ENCODE measurements at regions not wholly inside any gene's neighbourhood (a gene's known extent, or its start where the extent isn't known, plus 50 kb on each side); places are given as distances from the start of the nearest gene placed in this dataset.
A peak's percentile ranks its signal among the peaks of the same experiment; 100 is the strongest.

- CTCF ChIA-PET: interaction anchor here (0.9 kb wide), 1 partner anchor 240 kb away, joined by 3 read pairs; no protein-coding TSS in a partner anchor
Observed at GRCh38 chr13:23510979-23511735, 59.1 kb upstream of the TNFRSF19 start.

More at GRCh38 chr13:23510979-23511735, 59.1 kb upstream of the TNFRSF19 start:
- FAIRE-seq (peak; percentile 38), DNase-seq (ENCODE audit: low read depth, low spot score) (peak; percentile 18)
- no peaks in the 10 kb centered on the region for H3K9me3 ChIP-seq (replicated peaks; ENCODE audit: control insufficient read depth, insufficient read depth, low read length)
- H3K4me3 ChIP-seq (replicated peaks in 1 of 3; ENCODE audit: insufficient read depth in 1 of 3, low read depth in 1 of 3, low read length in 3 of 3): no peak overlapping the region
- no TSS peak for BruUV-seq (replicated peaks)
- TF ChIP-seq POLR2AphosphoS5 (IDR thresholded peaks at IDR 0.05; ENCODE audit: insufficient read depth, low read depth, low read length) (no peak), FOS (IDR thresholded peaks at IDR 0.05; ENCODE audit: borderline replicate concordance, insufficient read depth, low read length) (no peak), POLR2A (IDR thresholded peaks at IDR 0.05; ENCODE audit: low read depth, low read length) (no peak), MYC (IDR thresholded peaks at IDR 0.05; ENCODE audit: low read depth, low read length) (no peak), JUN (IDR thresholded peaks at IDR 0.05; ENCODE audit: borderline replicate concordance, insufficient read depth, insufficient read length, low read depth) (no peak), CTCF (IDR thresholded peaks at IDR 0.05; ENCODE audit: extremely low read depth in 1 of 2, insufficient read depth in 1 of 2, low read depth in 1 of 2, low read length in 2 of 2) (no peak), EZH2 (IDR thresholded peaks at IDR 0.05; ENCODE audit: borderline replicate concordance, low read depth, low read length, severe bottlenecking) (no peak), GATA2 (IDR thresholded peaks at IDR 0.05; ENCODE audit: insufficient read depth, insufficient read length, low read depth, low read length) (no peak)
- TF ChIP-seq, protein P1, sequence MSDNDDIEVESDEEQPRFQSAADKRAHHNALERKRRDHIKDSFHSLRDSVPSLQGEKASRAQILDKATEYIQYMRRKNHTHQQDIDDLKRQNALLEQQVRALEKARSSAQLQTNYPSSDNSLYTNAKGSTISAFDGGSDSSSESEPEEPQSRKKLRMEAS (IDR thresholded peaks at IDR 0.05; ENCODE audit: insufficient read depth, insufficient read length): no peak
- H2AFZ ChIP-seq (ENCODE audit: low read depth, low read length): no peak overlapping the region
- H3K36me3 ChIP-seq (ENCODE audit: control insufficient read depth in 2 of 2, extremely low read depth in 1 of 2, insufficient read depth in 2 of 2, low read length in 2 of 2): no peaks in the 10 kb centered on the region
- peaks cover 3% of the 10 kb centered on the region in 2 experiments for H3K27me3 ChIP-seq (ENCODE audit: control insufficient read depth in 2 of 2, insufficient read depth in 2 of 2, low read length in 2 of 2)
- no peak overlapping the region for H3K9ac ChIP-seq (replicated peaks; ENCODE audit: extremely low read depth, insufficient read depth, low read length)
- no peak overlapping the region for H3K27ac ChIP-seq (ENCODE audit: insufficient read depth, low read depth, low read length)
- POLR2A ChIA-PET: no interaction called here
- H3K9me1 ChIP-seq (replicated peaks; ENCODE audit: control insufficient read depth, extremely low read depth, insufficient read depth, low read length): no peaks in the 10 kb centered on the region
- dilution Hi-C loops (cut with MboI; ENCODE audit: extremely low pct_ligation_motif_present, low sequenced_read_pairs) (no loop called here), intact Hi-C loops (cut with micrococcal nuclease) (loop anchor here (2.0 kb wide), 1 partner anchor 360 kb away; no protein-coding TSS in a partner anchor)
- no peaks in the 10 kb centered on the region for H3K4me1 ChIP-seq (ENCODE audit: control insufficient read depth, extremely low read depth, insufficient read depth, low read length)
- H3K4me2 ChIP-seq (ENCODE audit: insufficient read depth, low read length): no peak overlapping the region
- no peaks in the 10 kb centered on the region for H3K79me2 ChIP-seq (ENCODE audit: control insufficient read depth, insufficient read depth, low read length)
- H4K20me1 ChIP-seq (replicated peaks; ENCODE audit: control insufficient read depth, extremely low read depth, insufficient read depth, low read length): no peaks in the 10 kb centered on the region

Measured in endothelial cell of umbilical vein (primary cell).